Neural cell (in vitro differentiated cells): ENCODE measurements at regions not wholly inside any gene's neighbourhood (a gene's known extent, or its start where the extent isn't known, plus 50 kb on each side); places are given as distances from the start of the nearest gene placed in this dataset.

ENCODE experiments used
- H2AFZ ChIP-seq: fragments of 200-600, 300-800 bp; sonication (generic), shearing (Covaris generic); 2 replicates; pipeline ENCODE4 v1.6.0; 2014; ENCODE audit warnings: low read depth, mild to moderate bottlenecking, antibody characterized with exemption, low read length, moderate library complexity
- H3F3A ChIP-seq: fragments of 200-600 bp; shearing (Covaris generic); 2 replicates; pipeline ENCODE4 v1.6.1; 2016; ENCODE audit warnings: mild to moderate bottlenecking, moderate library complexity, mixed read lengths, antibody characterized with exemption, low read length; ENCODE audit not compliant: insufficient read depth, poor library complexity, severe bottlenecking
- H3K27ac ChIP-seq: fragments of 200-600, 300-800 bp; sonication (generic), shearing (Covaris generic); 2 replicates; pipeline ENCODE4 v1.5.1; 2014; ENCODE audit warnings: mild to moderate bottlenecking, low read length, moderate library complexity
- H3K27me3 ChIP-seq: fragments of 300-800, 200-600 bp; sonication (generic), shearing (Covaris generic); 2 replicates; pipeline ENCODE4 v1.6.0; 2014; ENCODE audit warnings: mild to moderate bottlenecking, low read depth, low read length, moderate library complexity; ENCODE audit not compliant: insufficient read depth
- H3K36me3 ChIP-seq: fragments of 300-800, 200-600 bp; sonication (generic), shearing (Covaris generic); 2 replicates; pipeline ENCODE4 v1.5.1; 2014; ENCODE audit warnings: mild to moderate bottlenecking, antibody characterized with exemption, low read length, moderate library complexity; ENCODE audit not compliant: insufficient read depth
- H3K4me2 ChIP-seq: fragments of 300-800, 200-600 bp; sonication (generic), shearing (Covaris generic); 2 replicates; pipeline ENCODE4 v1.6.0; 2014; ENCODE audit warnings: mild to moderate bottlenecking, low read length
- H3K4me3 ChIP-seq: fragments of 300-800, 200-600 bp; sonication (generic), shearing (Covaris generic); 2 replicates; pipeline ENCODE4 v1.5.1; 2014; ENCODE audit warnings: mild to moderate bottlenecking, low read length, moderate library complexity
- H3K79me2 ChIP-seq: fragments of 200-600 bp; shearing (Covaris generic); replicated peaks from 2 replicates; pipeline ENCODE4 v1.6.0; 2014; ENCODE audit warnings: mild to moderate bottlenecking, low read length, moderate library complexity; ENCODE audit not compliant: insufficient read depth
- H3K9ac ChIP-seq: fragments of 300-800, 200-600 bp; sonication (generic), shearing (Covaris generic); 2 replicates; pipeline ENCODE4 v1.6.1; 2016; ENCODE audit warnings: mild to moderate bottlenecking, low read length, mixed read lengths
- H3K9me2 ChIP-seq: fragments of 200-600 bp; shearing (Covaris generic); 2 replicates; pipeline ENCODE4 v1.6.1; 2016; ENCODE audit warnings: mild to moderate bottlenecking, low read length, mixed read lengths; ENCODE audit not compliant: insufficient read depth
- H3K9me3 ChIP-seq: fragments of 200-600, 300-800 bp; sonication (generic), shearing (Covaris generic); 2 replicates; pipeline ENCODE4 v1.6.1; 2016; ENCODE audit warnings: mild to moderate bottlenecking, mixed run types, low read length, moderate library complexity, mixed read lengths
- H4K20me1 ChIP-seq: fragments of 200-600 bp; shearing (Covaris generic); 2 replicates; pipeline ENCODE4 v1.6.1; 2016; ENCODE audit warnings: mild to moderate bottlenecking, mixed run types; ENCODE audit not compliant: insufficient read depth
- CTCF ChIP-seq: fragments of 450-650 bp; IDR thresholded peaks from 2 replicates; pipeline ENCODE4 v1.5.1; 2014; ENCODE audit warnings: antibody characterized with exemption, mild to moderate bottlenecking, moderate library complexity; ENCODE audit not compliant: poor library complexity, severe bottlenecking
- EP300 ChIP-seq: fragments of 450-650 bp; conservative IDR thresholded peaks from 2 replicates; pipeline ENCODE4 v1.6.1; 2014; ENCODE audit warnings: antibody characterized with exemption, mild to moderate bottlenecking, moderate library complexity; ENCODE audit not compliant: poor library complexity, severe bottlenecking
- EZH2 ChIP-seq: fragments of 200-600, 300-800 bp; shearing (Covaris generic), sonication (generic); IDR thresholded peaks from 2 replicates; pipeline ENCODE4 v1.6.1; 2014; ENCODE audit warnings: antibody characterized with exemption, low read length, borderline replicate concordance, mild to moderate bottlenecking; ENCODE audit not compliant: insufficient read depth, poor library complexity, severe bottlenecking
- MXI1 ChIP-seq: fragments of 450-650 bp; conservative IDR thresholded peaks from 2 replicates; pipeline ENCODE4 v1.6.1; 2014; ENCODE audit warnings: antibody characterized with exemption, mild to moderate bottlenecking; ENCODE audit not compliant: poor library complexity, severe bottlenecking
- POLR2AphosphoS5 ChIP-seq: IDR thresholded peaks from 2 replicates; pipeline ENCODE4 v1.6.1; 2012
- RAD21 ChIP-seq: fragments of 450-650 bp; conservative IDR thresholded peaks from 2 replicates; pipeline ENCODE4 v1.6.1; 2014; ENCODE audit warnings: antibody characterized with exemption, mild to moderate bottlenecking, moderate library complexity
- REST ChIP-seq: IDR thresholded peaks from 2 replicates; pipeline ENCODE4 v1.6.1; 2012; ENCODE audit warnings: borderline replicate concordance
- SMC3 ChIP-seq: fragments of 450-650 bp; conservative IDR thresholded peaks from 2 replicates; pipeline ENCODE4 v1.6.1; 2014; ENCODE audit warnings: antibody characterized with exemption, mild to moderate bottlenecking, moderate library complexity; ENCODE audit not compliant: poor library complexity
- TAF1 ChIP-seq: IDR thresholded peaks from 2 replicates; pipeline ENCODE4 v1.6.1; 2012; ENCODE audit warnings: low read depth

GRCh38 chr6:53715434-53715833 is 49.9 kb upstream of the KLHL31 start:
- TF ChIP-seq POLR2AphosphoS5 (no peak), SMC3 (no peak), MXI1 (no peak), RAD21 (no peak), EZH2 (no peak), REST (no peak), TAF1 (no peak), EP300 (no peak), CTCF (no peak)
- H2AFZ ChIP-seq, result no peak overlapping the region
- H3K4me3 ChIP-seq, result no peak overlapping the region
- no peaks in the 10 kb centered on the region for H3F3A ChIP-seq
- H3K79me2 ChIP-seq, result no peaks in the 10 kb centered on the region
- no peak overlapping the region for H3K27ac ChIP-seq
- H4K20me1 ChIP-seq, result no peaks in the 10 kb centered on the region
- no peaks in the 10 kb centered on the region for H3K9me2 ChIP-seq
- no peak overlapping the region for H3K4me2 ChIP-seq
- no peaks in the 10 kb centered on the region for H3K36me3 ChIP-seq
- H3K9me3 ChIP-seq, result no peaks in the 10 kb centered on the region
- H3K27me3 ChIP-seq, result no peaks in the 10 kb centered on the region
- no peak overlapping the region for H3K9ac ChIP-seq
